H9 (cell line): ENCODE measurements at regions not wholly inside any gene's neighbourhood (a gene's known extent, or its start where the extent isn't known, plus 50 kb on each side); places are given as distances from the start of the nearest gene placed in this dataset.

Source experiments
- DNase-seq: peaks from one replicate; pipeline ENCODE4 v3.0.0-alpha.2; 2017
- H2AFZ ChIP-seq: one replicate; pipeline ENCODE4 v1.6.1; 2013; ENCODE audit warnings: mild to moderate bottlenecking, low read length, control low read depth, moderate library complexity
- H2AK5ac ChIP-seq: 2 replicates; pipeline ENCODE4 v1.6.1; 2013; ENCODE audit warnings: low read length, control low read depth, mixed read lengths; ENCODE audit not compliant: insufficient read length
- H2BK120ac ChIP-seq: one replicate; pipeline ENCODE4 v1.6.1; 2013; ENCODE audit warnings: low read depth, mild to moderate bottlenecking, low read length, control low read depth, inconsistent platforms; ENCODE audit not compliant: poor library complexity, severe bottlenecking
- H2BK12ac ChIP-seq: 2 replicates; pipeline ENCODE4 v1.6.1; 2013; ENCODE audit warnings: low read length, control low read depth, mixed read lengths, low read depth; ENCODE audit not compliant: insufficient read length
- H2BK15ac ChIP-seq: 2 replicates; pipeline ENCODE4 v1.6.1; 2013; ENCODE audit warnings: low read depth, low read length, control low read depth
- H2BK20ac ChIP-seq: one replicate; pipeline ENCODE4 v1.6.1; 2013; ENCODE audit warnings: low read depth, mild to moderate bottlenecking, low read length, control low read depth, inconsistent platforms; ENCODE audit not compliant: poor library complexity, severe bottlenecking
- H2BK5ac ChIP-seq: 2 replicates; pipeline ENCODE4 v1.6.1; 2013; ENCODE audit warnings: low read length, control low read depth, mixed read lengths; ENCODE audit not compliant: insufficient read length
- H3K14ac ChIP-seq: 2 replicates; pipeline ENCODE4 v1.6.1; 2013; ENCODE audit warnings: low read length, control low read depth; ENCODE audit not compliant: insufficient read depth
- H3K18ac ChIP-seq: 2 replicates; pipeline ENCODE4 v1.6.1; 2013; ENCODE audit warnings: low read depth, mild to moderate bottlenecking, mixed read lengths, low read length, control low read depth; ENCODE audit not compliant: insufficient read length
- H3K23ac ChIP-seq: 2 replicates; pipeline ENCODE4 v1.6.1; 2013; ENCODE audit warnings: low read length, control low read depth, mixed read lengths, low read depth; ENCODE audit not compliant: insufficient read length
- H3K23me2 ChIP-seq: 2 replicates; pipeline ENCODE4 v1.6.1; 2013; ENCODE audit warnings: low read depth, mild to moderate bottlenecking, mixed read lengths, low read length, control low read depth; ENCODE audit not compliant: insufficient read length, poor library complexity, severe bottlenecking
- H3K27ac ChIP-seq: 2 replicates; pipeline ENCODE4 v1.5.1; 2013; ENCODE audit warnings: low read length, control low read depth, mixed read lengths, low read depth; ENCODE audit not compliant: insufficient read length
- H3K27me3 ChIP-seq: 2 replicates; pipeline ENCODE4 v1.6.1; 2013; ENCODE audit warnings: low read length, control low read depth, inconsistent platforms; ENCODE audit not compliant: insufficient read depth
- H3K4ac ChIP-seq: 2 replicates; pipeline ENCODE4 v1.6.1; 2013; ENCODE audit warnings: low read depth, mild to moderate bottlenecking, control low read depth, inconsistent platforms, low read length, moderate library complexity
- H3K4me1 ChIP-seq: 2 replicates; pipeline ENCODE4 v1.6.1; 2013; ENCODE audit warnings: low read length, control low read depth, inconsistent platforms; ENCODE audit not compliant: insufficient read depth
- H3K4me2 ChIP-seq: 2 replicates; pipeline ENCODE4 v1.6.1; 2013; ENCODE audit warnings: low read length, control low read depth, mixed read lengths; ENCODE audit not compliant: insufficient read length, insufficient read depth
- H3K56ac ChIP-seq: 2 replicates; pipeline ENCODE4 v1.6.1; 2013; ENCODE audit warnings: low read depth, mild to moderate bottlenecking, mixed read lengths, low read length, control low read depth; ENCODE audit not compliant: insufficient read length
- H3K79me1 ChIP-seq: 2 replicates; pipeline ENCODE4 v1.6.1; 2013; ENCODE audit warnings: low read depth, mild to moderate bottlenecking, moderate library complexity, low read length, control low read depth, inconsistent platforms; ENCODE audit not compliant: insufficient read depth, poor library complexity, severe bottlenecking
- H3K79me2 ChIP-seq: 2 replicates; pipeline ENCODE4 v1.6.1; 2013; ENCODE audit warnings: low read length, control low read depth, inconsistent platforms; ENCODE audit not compliant: insufficient read depth
- H3K9ac ChIP-seq: 2 replicates; pipeline ENCODE4 v1.6.1; 2013; ENCODE audit warnings: low read length, control low read depth, mixed read lengths; ENCODE audit not compliant: insufficient read length; ENCODE audit errors: extremely low read depth
- H3K9me3 ChIP-seq: one replicate; pipeline ENCODE4 v1.6.1; 2013; ENCODE audit warnings: low read depth, low read length, inconsistent platforms; ENCODE audit not compliant: control insufficient read depth
- H3T11ph ChIP-seq: one replicate; pipeline ENCODE4 v1.6.1; 2013; ENCODE audit warnings: mild to moderate bottlenecking, low read length, control low read depth, inconsistent platforms
- H4K20me1 ChIP-seq: one replicate; pipeline ENCODE4 v1.6.1; 2013; ENCODE audit not compliant: control insufficient read depth, insufficient read length, insufficient read depth
- H4K5ac ChIP-seq: 2 replicates; pipeline ENCODE4 v1.6.1; 2013; ENCODE audit warnings: low read depth, mild to moderate bottlenecking, mixed read lengths, low read length, control low read depth; ENCODE audit not compliant: insufficient read length
- H4K8ac ChIP-seq: replicated peaks from 2 replicates; pipeline ENCODE4 v1.6.1; 2013; ENCODE audit warnings: low read length, control low read depth, mixed read lengths, low read depth; ENCODE audit not compliant: insufficient read length
- H4K91ac ChIP-seq: 2 replicates; pipeline ENCODE4 v1.6.1; 2013; ENCODE audit warnings: low read depth, mild to moderate bottlenecking, moderate library complexity, mixed read lengths, low read length, control low read depth; ENCODE audit not compliant: insufficient read length
- H3K27ac Mint-ChIP-seq, 3 experiments: 2 replicates in 2 of 3; 3 replicates in 1 of 3; pipeline ENCODE4 v1.8.0; 2020 to 2021; ENCODE audit warnings: mixed read lengths in 3 of 3, mild to moderate bottlenecking in 1 of 3, moderate library complexity in 1 of 3
- H3K27me3 Mint-ChIP-seq: 2 replicates; pipeline ENCODE4 v1.8.0; 2021; ENCODE audit warnings: low read depth, mild to moderate bottlenecking, moderate library complexity, mixed read lengths
- H3K36me3 Mint-ChIP-seq, 3 experiments: 2 replicates in 2 of 3; 3 replicates in 1 of 3; pipeline ENCODE4 v1.8.0; 2020 to 2021; ENCODE audit warnings: low read depth in 3 of 3, mixed read lengths in 3 of 3; ENCODE audit not compliant: insufficient read depth in 1 of 3
- H3K4me1 Mint-ChIP-seq, 2 experiments: 2 replicates each; pipeline ENCODE4 v1.8.0; 2020; ENCODE audit warnings: mixed read lengths in 2 of 2
- H3K4me3 Mint-ChIP-seq, 2 experiments: 2 replicates in 1 of 2; 3 replicates in 1 of 2; pipeline ENCODE4 v1.8.0; 2020 to 2021; ENCODE audit warnings: mild to moderate bottlenecking in 2 of 2, mixed read lengths in 2 of 2, moderate library complexity in 1 of 2
- H3K9me3 Mint-ChIP-seq, 2 experiments: 2 replicates in 1 of 2; 3 replicates in 1 of 2; pipeline ENCODE4 v1.8.0; 2020; ENCODE audit warnings: mild to moderate bottlenecking in 2 of 2, mixed read lengths in 2 of 2, moderate library complexity in 1 of 2
- WGBS: extraction: QIAGEN DNeasy Blood & Tissue Kit; methylation state at CpG from one replicate; pipeline ENCODE4 v1.1.7; 2013; ENCODE audit warnings: missing lambda C conversion rate, low lambda C conversion rate, mixed read lengths; ENCODE audit not compliant: insufficient read length; ENCODE audit errors: extremely low coverage; 5-methylcytosine and 5-hydroxymethylcytosine counted together
- TF ChIP-seq, protein P1 (sequence below): fragments of 200-600 bp; sonication (generic); conservative IDR thresholded peaks from 3 replicates; pipeline ENCODE4 v1.8.0; 2021; ENCODE audit warnings: antibody characterized with exemption, mild to moderate bottlenecking

DNA sequence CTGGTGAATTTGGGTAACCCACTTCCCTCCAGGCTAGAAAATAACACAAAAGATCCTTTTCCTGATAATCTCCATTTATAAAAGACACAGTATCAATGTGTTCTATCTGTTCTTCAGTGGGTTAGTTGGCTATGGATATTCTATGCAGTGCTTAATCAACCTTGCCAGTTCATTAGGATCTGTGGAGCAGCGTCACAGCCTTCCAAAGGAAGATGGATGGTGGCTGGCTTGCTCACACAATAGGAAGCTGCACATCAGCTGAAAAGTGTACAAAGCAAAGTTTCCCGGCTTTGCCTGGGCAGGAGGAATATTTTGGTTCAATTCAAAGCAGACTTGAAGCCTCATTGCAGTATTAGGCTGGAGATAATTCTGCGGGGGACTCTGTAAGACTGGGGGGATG is 70.3 kb upstream of the CA10 start:
- Mint-ChIP-seq H3K4me3 (no peak overlapping the region), H3K4me1 (no peaks in the 10 kb centered on the region), H3K27ac (no peak overlapping the region), H3K36me3 (no peaks in the 10 kb centered on the region), H3K9me3 (no peaks in the 10 kb centered on the region), H3K27me3 (no peaks in the 10 kb centered on the region)
- Histone ChIP-seq H2BK12ac (no peak overlapping the region), H2AFZ (no peak overlapping the region), H3T11ph (no peak overlapping the region), H3K79me1 (no peaks in the 10 kb centered on the region), H2BK120ac (no peak overlapping the region), H3K23me2 (no peaks in the 10 kb centered on the region), H3K79me2 (no peaks in the 10 kb centered on the region), H3K4me1 (no peaks in the 10 kb centered on the region), H2AK5ac (no peak overlapping the region), H3K56ac (no peak overlapping the region), H3K14ac (no peak overlapping the region), H3K27me3 (no peaks in the 10 kb centered on the region), H2BK20ac (no peak overlapping the region), H3K18ac (no peak overlapping the region), H4K8ac (no peak overlapping the region), H3K4me2 (no peak overlapping the region), H4K5ac (no peak overlapping the region), H4K91ac (no peak overlapping the region), H4K20me1 (no peaks in the 10 kb centered on the region), H3K27ac (no peak overlapping the region), H2BK15ac (no peak overlapping the region), H3K4ac (no peak overlapping the region), H3K9me3 (no peaks in the 10 kb centered on the region), H2BK5ac (no peak overlapping the region), H3K9ac (no peak overlapping the region), H3K23ac (no peak overlapping the region)
- DNase-seq = no peak
- WGBS = no CpG with 5 or more reads among the region's 3 CpGs
- TF ChIP-seq, protein P1, sequence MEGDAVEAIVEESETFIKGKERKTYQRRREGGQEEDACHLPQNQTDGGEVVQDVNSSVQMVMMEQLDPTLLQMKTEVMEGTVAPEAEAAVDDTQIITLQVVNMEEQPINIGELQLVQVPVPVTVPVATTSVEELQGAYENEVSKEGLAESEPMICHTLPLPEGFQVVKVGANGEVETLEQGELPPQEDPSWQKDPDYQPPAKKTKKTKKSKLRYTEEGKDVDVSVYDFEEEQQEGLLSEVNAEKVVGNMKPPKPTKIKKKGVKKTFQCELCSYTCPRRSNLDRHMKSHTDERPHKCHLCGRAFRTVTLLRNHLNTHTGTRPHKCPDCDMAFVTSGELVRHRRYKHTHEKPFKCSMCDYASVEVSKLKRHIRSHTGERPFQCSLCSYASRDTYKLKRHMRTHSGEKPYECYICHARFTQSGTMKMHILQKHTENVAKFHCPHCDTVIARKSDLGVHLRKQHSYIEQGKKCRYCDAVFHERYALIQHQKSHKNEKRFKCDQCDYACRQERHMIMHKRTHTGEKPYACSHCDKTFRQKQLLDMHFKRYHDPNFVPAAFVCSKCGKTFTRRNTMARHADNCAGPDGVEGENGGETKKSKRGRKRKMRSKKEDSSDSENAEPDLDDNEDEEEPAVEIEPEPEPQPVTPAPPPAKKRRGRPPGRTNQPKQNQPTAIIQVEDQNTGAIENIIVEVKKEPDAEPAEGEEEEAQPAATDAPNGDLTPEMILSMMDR = no peak
